Thyroid gland (tissue), 4 donors: ENCODE measurements at regions not wholly inside any gene's neighbourhood (a gene's known extent, or its start where the extent isn't known, plus 50 kb on each side); places are given as distances from the start of the nearest gene placed in this dataset.

Experiments
- CTCF ChIP-seq, 6 experiments: fragments of 200-600 bp in 3 of 6; fragments of 450-650 bp in 3 of 6; sonication (generic) in 3 of 6; IDR thresholded peaks; one replicate each; pipeline ENCODE4 v1.5.1; 2016 to 2019; ENCODE audit warnings: antibody characterized with exemption in 6 of 6, mild to moderate bottlenecking in 2 of 6, inconsistent platforms in 1 of 6, moderate library complexity in 1 of 6
- POLR2A ChIP-seq, 2 donors: fragments of 450-650 bp; IDR thresholded peaks; one replicate each; pipeline ENCODE4 v1.6.1; 2017; ENCODE audit warnings: antibody characterized with exemption in 2 of 2, mild to moderate bottlenecking in 2 of 2, moderate library complexity in 1 of 2

GRCh38 chr13:38563739-38564138, 123.1 kb upstream of the FREM2 start:
- no peak for TF ChIP-seq CTCF (IDR thresholded peaks at IDR 0.05)
- TF ChIP-seq POLR2A (IDR thresholded peaks at IDR 0.05): no peak
